Keratinocyte (primary cell): ENCODE measurements at regions not wholly inside any gene's neighbourhood (a gene's known extent, or its start where the extent isn't known, plus 50 kb on each side); places are given as distances from the start of the nearest gene placed in this dataset.

Experiments
- EZH2 ChIP-seq: IDR thresholded peaks from one replicate; pipeline ENCODE4 v1.6.1; 2012; ENCODE audit warnings: inconsistent platforms, mild to moderate bottlenecking, low read length, moderate library complexity
- TF ChIP-seq, protein P1 (sequence below), 3 experiments: IDR thresholded peaks in 1 of 3; conservative IDR thresholded peaks in 1 of 3; optimal IDR thresholded peaks in 1 of 3; 2 replicates in 2 of 3; 3 replicates in 1 of 3; pipeline versions ENCODE3 to v1.5.1; 2011; ENCODE audit warnings: low read length in 3 of 3, mild to moderate bottlenecking in 3 of 3, moderate library complexity in 2 of 3, control low read depth in 1 of 3, inconsistent platforms in 1 of 3; ENCODE audit not compliant: insufficient read depth in 2 of 3; ENCODE audit errors: extremely low read depth in 1 of 3

DNA sequence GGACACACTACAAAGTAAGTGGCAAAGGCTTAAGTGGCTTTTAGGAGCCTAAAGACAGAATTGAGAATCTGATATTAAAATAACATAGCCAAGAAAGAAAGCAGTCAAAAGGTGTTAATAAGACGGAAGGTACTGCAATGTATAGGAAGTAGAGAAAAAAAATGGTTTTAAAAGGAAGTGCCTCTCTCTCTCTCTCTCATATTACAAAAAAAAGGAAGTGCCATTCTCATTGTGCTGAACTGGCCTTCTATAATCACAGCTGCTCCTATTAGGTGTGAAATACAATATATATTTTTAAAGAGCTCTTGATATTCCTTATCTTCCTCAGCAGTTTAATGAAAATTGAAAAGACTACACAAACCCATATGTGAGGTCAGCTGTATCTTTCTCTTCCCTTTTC, 199.4 kb upstream of the NPVF start:
- TF ChIP-seq, protein P1, sequence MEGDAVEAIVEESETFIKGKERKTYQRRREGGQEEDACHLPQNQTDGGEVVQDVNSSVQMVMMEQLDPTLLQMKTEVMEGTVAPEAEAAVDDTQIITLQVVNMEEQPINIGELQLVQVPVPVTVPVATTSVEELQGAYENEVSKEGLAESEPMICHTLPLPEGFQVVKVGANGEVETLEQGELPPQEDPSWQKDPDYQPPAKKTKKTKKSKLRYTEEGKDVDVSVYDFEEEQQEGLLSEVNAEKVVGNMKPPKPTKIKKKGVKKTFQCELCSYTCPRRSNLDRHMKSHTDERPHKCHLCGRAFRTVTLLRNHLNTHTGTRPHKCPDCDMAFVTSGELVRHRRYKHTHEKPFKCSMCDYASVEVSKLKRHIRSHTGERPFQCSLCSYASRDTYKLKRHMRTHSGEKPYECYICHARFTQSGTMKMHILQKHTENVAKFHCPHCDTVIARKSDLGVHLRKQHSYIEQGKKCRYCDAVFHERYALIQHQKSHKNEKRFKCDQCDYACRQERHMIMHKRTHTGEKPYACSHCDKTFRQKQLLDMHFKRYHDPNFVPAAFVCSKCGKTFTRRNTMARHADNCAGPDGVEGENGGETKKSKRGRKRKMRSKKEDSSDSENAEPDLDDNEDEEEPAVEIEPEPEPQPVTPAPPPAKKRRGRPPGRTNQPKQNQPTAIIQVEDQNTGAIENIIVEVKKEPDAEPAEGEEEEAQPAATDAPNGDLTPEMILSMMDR (optimal IDR thresholded peaks at IDR 0.05 in 1 of 3, IDR thresholded peaks at IDR 0.05 in 1 of 3, conservative IDR thresholded peaks at IDR 0.05 in 1 of 3; ENCODE audit: extremely low read depth in 1 of 3, insufficient read depth in 2 of 3, low read length in 3 of 3) = no peak
- no peak for TF ChIP-seq EZH2
